Right lobe of liver (tissue), 6 donors: ENCODE measurements at regions not wholly inside any gene's neighbourhood (a gene's known extent, or its start where the extent isn't known, plus 50 kb on each side); places are given as distances from the start of the nearest gene placed in this dataset.

Experiments
- ATAC-seq, 4 donors: fragments of 200-7000 bp; cut with Tn5 transposase; one replicate each; pipeline ENCODE4 v1.9.1; 2020; ENCODE audit warnings: mild to moderate bottlenecking in 4 of 4, moderate library complexity in 4 of 4
- DNase-seq, 3 donors: peaks; one replicate each; pipeline ENCODE4 v3.0.0-alpha.2; 2020
- H3K27ac ChIP-seq, 3 donors: fragments of 200-600 bp; one replicate each; pipeline ENCODE4 v1.8.0; 2022
- H3K27me3 ChIP-seq, 2 donors: fragments of 200-600 bp; one replicate each; pipeline ENCODE4 v1.8.0; 2022
- H3K36me3 ChIP-seq, 4 donors: fragments of 200-600 bp; sonication (generic) in 1 of 4; one replicate each; pipeline versions ENCODE4 v1.5.1 to v1.8.0; 2017 to 2022; ENCODE audit warnings: control low read depth in 1 of 4
- H3K4me1 ChIP-seq, 4 donors: fragments of 200-600 bp; sonication (generic) in 1 of 4; one replicate each; pipeline versions ENCODE4 v1.5.1 to v1.8.0; 2017 to 2022; ENCODE audit warnings: control low read depth in 1 of 4
- H3K4me3 ChIP-seq, 3 donors: fragments of 200-600 bp; one replicate each; pipeline ENCODE4 v1.8.0; 2022
- H3K9me3 ChIP-seq, 4 donors: fragments of 200-600 bp; sonication (generic) in 1 of 4; one replicate each; pipeline versions ENCODE4 v1.5.1 to v1.8.0; 2017 to 2022; ENCODE audit warnings: control low read depth in 1 of 4
- POLR2A ChIP-seq: fragments of 450-650 bp; IDR thresholded peaks from one replicate; pipeline ENCODE4 v1.6.1; 2017; ENCODE audit warnings: antibody characterized with exemption, mild to moderate bottlenecking
- WGBS: methylation state at CpG from one replicate; pipeline ENCODE4 v1.1.6; 2018; ENCODE audit warnings: low coverage, low lambda C conversion rate; ENCODE audit not compliant: insufficient coverage; ENCODE audit errors: missing lambda C conversion rate; 5-methylcytosine and 5-hydroxymethylcytosine counted together
- intact Hi-C, 2 donors: fragments of 100-400 bp; cut with DNase I; formaldehyde crosslinking; loops; one replicate each; pipeline versions ENCODE4 v1.11.2 to v1.14.1; 2022
- TF ChIP-seq, protein P1 (sequence below), 4 donors: fragments of 200-600 bp in 3 of 4; fragments of 450-650 bp in 1 of 4; IDR thresholded peaks; one replicate each; pipeline versions ENCODE4 v1.5.1 to v1.8.0; 2016 to 2022; ENCODE audit warnings: antibody characterized with exemption in 4 of 4, mild to moderate bottlenecking in 2 of 4
- donor health status: DM: no; HTN: yes; CAD: no.
- donor health status: DM: no; HTN: no; CAD: no.
- donor health status: DM: no; HTN: no; CAD: no.
- donor health status: DM: no; HTN: yes; CAD: no.
- donor health status: DM: no; HTN: yes; CAD: no.

DNA sequence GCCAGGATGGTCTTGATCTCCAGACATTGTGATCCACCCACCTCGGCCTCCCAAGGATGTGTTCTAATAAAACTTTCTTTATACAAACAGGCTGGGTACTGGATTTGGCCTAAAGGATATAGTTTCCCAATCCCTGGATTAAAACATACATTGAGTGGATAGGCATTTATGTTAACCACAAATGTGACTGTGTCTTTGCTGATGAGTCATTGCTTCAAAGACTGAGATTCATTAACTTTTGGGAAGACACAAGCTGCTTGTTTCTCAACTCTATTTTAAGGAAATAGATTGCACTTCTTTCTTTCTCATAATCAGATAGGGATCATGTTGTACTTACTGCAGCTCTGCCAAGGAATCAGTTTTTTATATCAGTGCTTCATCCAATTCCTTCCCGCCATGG lies 131.3 kb upstream of the AGA start:
- TF ChIP-seq POLR2A, result no peak
- TF ChIP-seq, protein P1, sequence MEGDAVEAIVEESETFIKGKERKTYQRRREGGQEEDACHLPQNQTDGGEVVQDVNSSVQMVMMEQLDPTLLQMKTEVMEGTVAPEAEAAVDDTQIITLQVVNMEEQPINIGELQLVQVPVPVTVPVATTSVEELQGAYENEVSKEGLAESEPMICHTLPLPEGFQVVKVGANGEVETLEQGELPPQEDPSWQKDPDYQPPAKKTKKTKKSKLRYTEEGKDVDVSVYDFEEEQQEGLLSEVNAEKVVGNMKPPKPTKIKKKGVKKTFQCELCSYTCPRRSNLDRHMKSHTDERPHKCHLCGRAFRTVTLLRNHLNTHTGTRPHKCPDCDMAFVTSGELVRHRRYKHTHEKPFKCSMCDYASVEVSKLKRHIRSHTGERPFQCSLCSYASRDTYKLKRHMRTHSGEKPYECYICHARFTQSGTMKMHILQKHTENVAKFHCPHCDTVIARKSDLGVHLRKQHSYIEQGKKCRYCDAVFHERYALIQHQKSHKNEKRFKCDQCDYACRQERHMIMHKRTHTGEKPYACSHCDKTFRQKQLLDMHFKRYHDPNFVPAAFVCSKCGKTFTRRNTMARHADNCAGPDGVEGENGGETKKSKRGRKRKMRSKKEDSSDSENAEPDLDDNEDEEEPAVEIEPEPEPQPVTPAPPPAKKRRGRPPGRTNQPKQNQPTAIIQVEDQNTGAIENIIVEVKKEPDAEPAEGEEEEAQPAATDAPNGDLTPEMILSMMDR (IDR thresholded peaks at IDR 0.05), result no peak

GRCh38 chr4:177574446-177574845 lies 132.2 kb upstream of the AGA start:
- Histone ChIP-seq H3K9me3 (no peaks in the 10 kb centered on the region), H3K36me3 (no peaks in the 10 kb centered on the region), H3K27me3 (no peaks in the 10 kb centered on the region), H3K4me3 (no peak overlapping the region), H3K27ac (no peak overlapping the region), H3K4me1 (no peaks in the 10 kb centered on the region)
- WGBS, result 83% methylated on average over 5 of the region's 8 CpGs
- ATAC-seq (no peak), DNase-seq (no peak)
- intact Hi-C loops, result no loop called here
- TF ChIP-seq POLR2A, result no peak

More for the DNA sequence above, 131.3 kb upstream of the AGA start:
- intact Hi-C loops, result no loop called here
- no peaks in the 10 kb centered on the region for H3K9me3 ChIP-seq
- WGBS, result 78% methylated on average over 1 of the region's 2 CpGs
- no peaks in the 10 kb centered on the region for H3K36me3 ChIP-seq
- no peak overlapping the region for H3K27ac ChIP-seq
- no peaks in the 10 kb centered on the region for H3K4me1 ChIP-seq
- DNase-seq (no peak), ATAC-seq (no peak)
- H3K4me3 ChIP-seq, result no peak overlapping the region
- no peaks in the 10 kb centered on the region for H3K27me3 ChIP-seq

GRCh38 chr4:177579649-177580048 lies 137.4 kb upstream of the AGA start:
- Histone ChIP-seq H3K27ac (no peak overlapping the region), H3K4me1 (no peaks in the 10 kb centered on the region), H3K36me3 (no peaks in the 10 kb centered on the region), H3K4me3 (no peak overlapping the region), H3K9me3 (no peaks in the 10 kb centered on the region), H3K27me3 (no peaks in the 10 kb centered on the region)
- WGBS, result 26% methylated on average over 1 of the region's 1 CpG
- no peak for TF ChIP-seq POLR2A
- TF ChIP-seq, protein P1 (IDR thresholded peaks at IDR 0.05), result peak; percentile 7 to 42 (median 18)
- intact Hi-C loops, result no loop called here
- no peak for DNase-seq
- no peak for ATAC-seq

DNA sequence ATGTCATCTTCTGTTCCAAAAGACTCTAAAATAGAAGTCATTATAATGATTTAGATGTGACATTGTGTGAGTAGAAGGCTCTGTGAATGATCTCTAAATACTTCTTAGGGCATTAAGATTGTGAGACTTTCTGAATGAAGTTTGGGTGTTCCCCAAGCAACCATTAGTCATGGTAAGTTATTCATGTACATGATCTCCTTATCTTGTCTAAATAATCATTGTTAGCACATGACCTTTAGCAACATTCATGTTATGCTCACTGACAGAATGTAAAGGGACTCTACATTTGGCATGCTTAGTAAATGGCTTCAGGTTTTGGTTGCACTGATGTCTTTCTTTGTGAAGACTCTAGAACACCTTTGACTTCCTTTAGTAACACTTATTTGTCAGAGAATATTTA lies 140.8 kb upstream of the AGA start:
- H3K4me3 ChIP-seq, result no peak overlapping the region
- H3K9me3 ChIP-seq, result no peaks in the 10 kb centered on the region
- DNase-seq (no peak), ATAC-seq (no peak)
- H3K27me3 ChIP-seq, result no peaks in the 10 kb centered on the region
- intact Hi-C loops, result no loop called here
- H3K4me1 ChIP-seq, result no peaks in the 10 kb centered on the region
- TF ChIP-seq, protein P1 (IDR thresholded peaks at IDR 0.05), result no peak
- no peak for TF ChIP-seq POLR2A
- H3K36me3 ChIP-seq, result no peaks in the 10 kb centered on the region
- no peak overlapping the region for H3K27ac ChIP-seq

GRCh38 chr4:177587989-177588388 lies 145.8 kb upstream of the AGA start:
- WGBS, result 96% methylated on average over 2 of the region's 2 CpGs
- H3K4me3 ChIP-seq, result no peak overlapping the region
- no peaks in the 10 kb centered on the region for H3K36me3 ChIP-seq
- H3K4me1 ChIP-seq, result no peaks in the 10 kb centered on the region
- H3K27ac ChIP-seq, result no peak overlapping the region
- TF ChIP-seq POLR2A, result no peak
- TF ChIP-seq, protein P1 (IDR thresholded peaks at IDR 0.05), result no peak
- H3K9me3 ChIP-seq, result no peaks in the 10 kb centered on the region
- no peak for ATAC-seq
- DNase-seq, result no peak
- intact Hi-C loops, result no loop called here
- H3K27me3 ChIP-seq, result no peaks in the 10 kb centered on the region
